GM10266 (cell line): ENCODE measurements at regions not wholly inside any gene's neighbourhood (a gene's known extent, or its start where the extent isn't known, plus 50 kb on each side); places are given as distances from the start of the nearest gene placed in this dataset.
"Not testable (repeated sequence)": the region's sequence is repeated elsewhere in the genome, so short reads cannot be mapped to it uniquely, and the experiment has no call there.

Source experiments
- DNase-seq: peaks from one replicate; pipeline ENCODE4 v3.0.0; 2012; ENCODE audit errors: extremely low spot score
- TF ChIP-seq, protein P1 (sequence below): IDR thresholded peaks from 2 replicates; pipeline ENCODE4 v1.5.1; 2012; ENCODE audit warnings: mild to moderate bottlenecking, low read depth; ENCODE audit not compliant: control insufficient read depth, insufficient read depth; ENCODE audit errors: missing control alignments

DNA sequence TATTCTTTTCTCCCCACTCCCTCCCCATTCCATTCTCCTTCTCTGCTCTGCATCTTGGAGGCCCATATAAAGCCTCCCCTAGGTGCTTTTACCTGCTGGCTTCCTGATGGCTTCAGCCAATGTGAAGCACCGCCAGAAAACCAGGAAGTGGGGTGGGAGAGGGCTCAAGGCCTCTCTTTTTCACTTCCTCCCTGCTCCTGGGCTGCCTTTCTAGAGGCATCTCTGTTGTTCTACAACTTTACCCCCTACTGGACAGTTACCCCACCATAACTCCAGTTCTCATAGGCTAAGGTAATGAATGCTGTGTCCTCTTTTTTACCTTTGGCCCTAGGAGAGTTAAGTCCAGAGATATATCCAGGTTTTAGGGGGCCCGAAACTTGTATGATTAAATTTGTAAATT lies 62.4 kb upstream of the PPARGC1A start:
- no peak for DNase-seq
- TF ChIP-seq, protein P1, sequence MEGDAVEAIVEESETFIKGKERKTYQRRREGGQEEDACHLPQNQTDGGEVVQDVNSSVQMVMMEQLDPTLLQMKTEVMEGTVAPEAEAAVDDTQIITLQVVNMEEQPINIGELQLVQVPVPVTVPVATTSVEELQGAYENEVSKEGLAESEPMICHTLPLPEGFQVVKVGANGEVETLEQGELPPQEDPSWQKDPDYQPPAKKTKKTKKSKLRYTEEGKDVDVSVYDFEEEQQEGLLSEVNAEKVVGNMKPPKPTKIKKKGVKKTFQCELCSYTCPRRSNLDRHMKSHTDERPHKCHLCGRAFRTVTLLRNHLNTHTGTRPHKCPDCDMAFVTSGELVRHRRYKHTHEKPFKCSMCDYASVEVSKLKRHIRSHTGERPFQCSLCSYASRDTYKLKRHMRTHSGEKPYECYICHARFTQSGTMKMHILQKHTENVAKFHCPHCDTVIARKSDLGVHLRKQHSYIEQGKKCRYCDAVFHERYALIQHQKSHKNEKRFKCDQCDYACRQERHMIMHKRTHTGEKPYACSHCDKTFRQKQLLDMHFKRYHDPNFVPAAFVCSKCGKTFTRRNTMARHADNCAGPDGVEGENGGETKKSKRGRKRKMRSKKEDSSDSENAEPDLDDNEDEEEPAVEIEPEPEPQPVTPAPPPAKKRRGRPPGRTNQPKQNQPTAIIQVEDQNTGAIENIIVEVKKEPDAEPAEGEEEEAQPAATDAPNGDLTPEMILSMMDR, result no peak

DNA sequence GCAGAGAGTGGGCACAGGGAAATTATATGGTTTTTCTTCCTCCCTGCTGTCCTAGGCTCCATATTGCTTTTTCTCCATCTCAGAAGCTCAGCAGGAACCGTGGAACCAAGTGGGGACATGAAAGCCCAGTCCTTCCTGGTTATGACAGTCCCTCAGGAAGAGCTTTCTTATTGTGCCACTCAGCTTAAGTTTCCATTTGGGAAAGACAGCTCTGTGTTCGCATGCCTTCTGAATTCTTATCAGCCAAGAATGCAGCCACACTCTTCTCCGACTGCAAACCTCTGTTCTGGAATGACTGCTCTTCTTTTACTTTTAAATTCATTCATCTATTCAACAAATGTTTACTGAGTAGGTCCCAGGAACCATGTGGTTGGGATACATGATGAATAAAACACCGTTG lies 58.0 kb upstream of the PPARGC1A start:
- no peak for DNase-seq
- TF ChIP-seq, protein P1, result no peak

DNA sequence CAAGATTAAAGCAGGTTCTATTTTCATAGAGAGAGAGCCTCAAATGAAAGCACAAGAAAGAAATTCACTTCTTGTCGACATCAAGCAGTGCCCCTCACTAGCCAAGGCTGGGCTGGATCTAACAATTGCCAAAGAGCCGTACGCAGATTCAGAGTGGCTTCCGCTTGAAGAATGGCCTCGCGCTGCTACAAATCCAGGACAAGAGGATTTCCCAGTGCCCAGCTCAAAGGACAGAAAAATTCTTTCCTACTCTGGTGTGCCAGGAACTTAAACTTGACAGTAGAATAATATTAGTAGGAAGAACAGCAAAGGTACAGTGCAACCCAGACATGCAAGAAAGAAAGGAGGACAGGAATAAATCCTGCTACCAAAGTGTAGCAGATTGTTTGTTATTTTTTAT lies 56.5 kb upstream of the PPARGC1A start:
- TF ChIP-seq, protein P1, result no peak
- no peak for DNase-seq

- TF ChIP-seq, protein P1, result no peak
- DNase-seq, result no peak
These were observed 55.7 kb upstream of the PPARGC1A start for GRCh38 chr4:23945451-23946017.

DNA sequence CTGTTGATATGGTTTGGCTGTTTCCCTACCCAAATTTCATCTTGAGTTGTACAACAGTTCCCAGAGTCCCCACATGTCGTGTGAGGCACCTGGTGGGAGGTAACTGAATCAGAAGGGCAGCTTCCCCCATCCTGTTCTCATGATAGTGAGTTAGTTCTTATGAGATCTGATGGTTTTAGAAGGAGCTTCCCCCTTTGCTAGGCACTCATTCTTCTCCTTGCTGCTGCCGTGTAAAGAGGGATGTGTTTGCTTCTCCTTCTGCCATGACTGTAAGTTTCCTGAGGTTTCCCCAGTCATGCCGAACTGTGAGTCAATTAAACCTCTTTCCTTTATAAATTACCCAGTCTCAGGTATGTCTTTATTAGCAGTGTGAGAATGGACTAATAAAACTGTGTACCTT lies 54.7 kb upstream of the PPARGC1A start:
- not testable (repeated sequence) for DNase-seq

DNA sequence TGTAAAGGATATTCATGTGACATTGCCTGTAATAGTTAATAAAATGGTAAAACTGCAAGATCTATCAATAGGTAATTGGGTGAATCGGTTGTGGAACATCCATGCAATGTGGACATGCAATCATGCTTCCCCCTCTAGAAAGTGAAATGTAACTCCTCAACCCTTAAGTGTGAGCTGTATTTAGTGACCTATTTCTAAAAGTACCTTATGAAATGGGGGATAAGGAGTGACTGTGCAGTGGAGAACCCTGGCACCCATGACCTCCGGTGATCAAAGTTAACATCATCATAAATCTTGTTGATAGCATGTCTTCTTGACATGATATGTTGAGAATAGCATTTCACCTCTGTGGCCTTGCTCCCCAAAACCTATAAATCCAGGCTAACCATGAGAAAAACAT lies 53.6 kb upstream of the PPARGC1A start:
- TF ChIP-seq, protein P1, result no peak
- no peak for DNase-seq

DNA sequence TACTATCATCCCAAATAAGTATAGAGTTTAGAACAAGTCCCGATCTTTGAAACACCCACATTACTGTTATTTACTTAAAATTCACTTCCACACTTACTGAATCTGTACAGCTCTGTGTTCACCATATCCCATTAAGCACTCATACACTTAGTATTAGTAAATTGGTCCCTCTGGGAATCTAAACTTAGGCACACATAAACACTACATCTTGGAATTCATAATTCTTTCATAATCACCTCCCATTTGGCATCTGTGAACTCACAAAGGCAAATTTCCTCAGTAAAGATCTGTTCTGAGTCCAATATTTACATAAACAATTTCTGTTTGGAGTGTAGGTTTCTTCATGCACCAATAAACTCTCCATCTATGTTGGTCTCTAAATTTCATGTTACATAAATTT lies 52.6 kb upstream of the PPARGC1A start:
- TF ChIP-seq, protein P1, result no peak
- no peak for DNase-seq
